ELF-1 (cell line): ENCODE measurements at regions not wholly inside any gene's neighbourhood (a gene's known extent, or its start where the extent isn't known, plus 50 kb on each side); places are given as distances from the start of the nearest gene placed in this dataset.
A peak's percentile ranks its signal among the peaks of the same experiment; 100 is the strongest.

Experiments
- DNase-seq: peaks from one replicate; pipeline ENCODE4 v3.0.0-alpha.2; 2016; ENCODE audit warnings: low read depth, low spot score

DNA sequence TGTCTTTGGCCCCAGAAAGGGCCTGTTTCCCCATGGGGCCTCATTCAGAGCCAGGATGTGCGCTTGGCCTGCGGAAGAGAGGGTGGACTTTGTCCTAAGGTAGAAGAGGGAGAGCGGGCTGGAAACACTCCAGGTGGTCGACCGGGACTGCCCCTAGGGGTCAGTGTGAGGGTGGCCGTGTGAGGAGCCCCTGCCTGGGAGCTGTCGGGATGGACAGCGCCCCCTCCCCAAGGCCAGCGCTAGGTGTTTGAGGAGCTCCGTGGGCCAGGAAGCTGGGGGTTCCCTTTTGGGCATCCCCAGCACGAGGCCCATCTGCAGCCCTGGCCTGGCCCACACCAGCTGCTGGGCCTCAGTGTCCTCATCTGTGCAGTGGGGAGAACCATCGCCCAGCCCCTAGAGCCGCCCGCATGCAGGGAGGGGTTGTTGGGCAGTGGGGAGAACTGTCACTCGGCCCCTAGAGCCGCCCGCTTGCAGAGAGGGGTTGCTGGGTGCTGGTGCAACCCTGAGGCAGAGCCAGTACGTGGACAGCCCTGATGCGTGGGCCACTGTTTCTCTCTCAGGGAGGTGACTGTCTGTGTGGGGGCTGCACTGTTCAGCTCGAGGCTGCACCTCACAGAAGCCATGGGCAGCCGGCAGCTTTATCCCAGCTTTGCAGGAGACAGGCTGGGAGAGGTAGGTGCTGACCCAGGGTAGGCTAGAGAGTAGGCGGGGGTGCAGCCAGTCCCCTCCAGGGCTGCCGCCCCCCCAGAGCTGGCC is 1319.9 kb downstream of the BRD1 start:
- no peak for DNase-seq

DNA sequence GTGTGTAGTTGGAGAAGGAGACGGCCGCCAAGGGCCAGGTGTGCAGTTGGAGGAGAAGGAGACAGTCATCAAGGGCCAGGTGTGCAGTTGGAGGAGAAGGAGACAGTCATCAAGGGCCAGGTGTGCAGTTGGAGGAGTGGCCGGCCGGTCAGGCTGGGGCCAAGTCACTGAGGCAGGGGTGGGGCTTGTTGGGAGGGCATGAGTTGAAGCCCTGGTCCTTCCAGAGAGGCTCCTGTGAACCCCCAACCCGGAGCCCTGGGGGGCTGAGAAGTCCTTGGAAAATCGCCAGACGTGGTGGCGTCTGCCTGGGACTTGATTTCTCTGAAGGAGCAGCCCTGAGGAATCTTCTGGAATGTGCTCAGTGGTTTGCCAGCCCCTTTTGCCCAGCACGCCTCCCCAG is 1320.5 kb downstream of the BRD1 start:
- DNase-seq, result no peak

DNA sequence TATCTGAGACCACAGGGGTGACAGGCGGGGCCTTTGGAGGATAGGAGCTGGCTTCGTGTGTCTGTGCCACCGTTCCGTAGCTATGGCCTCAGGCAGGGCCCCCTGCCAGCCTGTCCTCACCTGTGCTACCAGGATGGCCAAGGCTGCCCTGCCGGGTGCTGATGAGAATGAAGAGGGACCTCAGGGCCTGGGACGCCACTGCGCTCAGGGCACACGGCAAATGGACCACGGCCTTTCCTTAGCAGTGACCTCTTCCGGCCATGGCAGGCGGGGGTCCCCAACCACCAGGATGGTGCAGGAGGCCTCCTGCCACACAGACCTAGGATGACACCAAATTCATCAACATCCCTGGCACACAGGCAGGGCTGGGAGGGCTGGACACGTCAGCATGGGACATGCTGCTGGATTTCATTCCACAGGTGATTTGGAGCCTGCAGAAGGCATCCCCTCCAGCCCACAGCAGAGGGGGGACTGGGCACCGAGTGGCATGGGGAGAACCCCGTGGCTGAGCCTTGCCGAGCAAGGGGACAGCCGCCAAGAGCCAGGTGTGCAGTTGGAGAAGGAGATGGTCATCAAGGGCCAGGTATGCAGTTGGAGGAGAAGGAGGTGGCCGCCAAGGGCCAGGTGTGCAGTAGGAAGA is 1321.0 kb downstream of the BRD1 start:
- no peak for DNase-seq

DNA sequence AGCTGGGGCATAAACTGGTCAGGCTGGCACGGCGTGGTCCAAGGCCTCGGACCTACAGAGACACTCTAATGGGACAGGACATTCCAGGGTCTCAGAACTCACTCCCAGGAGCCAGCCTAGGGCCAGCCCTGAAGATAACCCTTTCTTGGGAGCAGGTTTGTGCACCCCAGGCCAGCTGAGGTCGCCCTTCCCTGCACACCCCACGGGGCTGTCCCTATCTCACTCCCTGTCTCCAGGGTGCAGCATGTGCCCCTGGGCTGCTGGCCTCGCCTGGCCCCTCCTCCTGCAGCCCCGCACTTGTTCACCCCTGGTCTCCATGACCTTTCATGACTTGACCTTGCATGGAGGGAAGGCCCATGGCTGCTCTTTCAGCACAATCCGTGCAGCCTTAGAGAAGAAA is 1321.8 kb downstream of the BRD1 start:
- no peak for DNase-seq

DNA sequence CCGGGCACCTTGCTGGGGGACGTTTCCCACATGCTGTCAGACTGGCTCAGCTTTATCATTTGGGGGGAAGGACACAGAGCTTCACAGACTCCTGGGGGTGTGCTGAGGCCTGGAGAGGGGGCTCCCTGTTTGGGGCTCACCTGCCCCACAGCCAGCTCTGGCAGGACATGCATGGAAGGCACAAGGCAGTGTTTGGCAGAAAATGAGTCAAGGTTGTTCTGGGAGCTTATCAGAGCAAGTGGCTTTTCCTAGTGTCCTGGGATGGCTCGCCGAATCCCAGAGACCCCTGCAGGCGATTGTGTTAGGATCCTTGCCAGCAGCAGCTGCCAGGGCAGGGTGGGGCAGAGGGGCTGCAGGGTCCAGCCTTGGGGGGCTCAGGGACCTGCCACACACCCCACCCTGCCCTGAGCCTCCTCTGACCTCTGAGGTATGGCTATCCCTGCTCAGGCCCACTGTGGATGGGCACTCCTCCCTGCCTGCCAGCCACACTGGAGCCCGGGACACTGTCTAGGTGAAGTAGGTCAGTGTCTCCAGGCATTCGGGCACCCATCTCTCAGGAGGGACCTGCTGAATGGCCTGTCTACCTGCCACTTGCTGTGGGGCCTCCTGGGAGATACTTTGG is 1323.0 kb downstream of the BRD1 start:
- DNase-seq, result no peak

DNA sequence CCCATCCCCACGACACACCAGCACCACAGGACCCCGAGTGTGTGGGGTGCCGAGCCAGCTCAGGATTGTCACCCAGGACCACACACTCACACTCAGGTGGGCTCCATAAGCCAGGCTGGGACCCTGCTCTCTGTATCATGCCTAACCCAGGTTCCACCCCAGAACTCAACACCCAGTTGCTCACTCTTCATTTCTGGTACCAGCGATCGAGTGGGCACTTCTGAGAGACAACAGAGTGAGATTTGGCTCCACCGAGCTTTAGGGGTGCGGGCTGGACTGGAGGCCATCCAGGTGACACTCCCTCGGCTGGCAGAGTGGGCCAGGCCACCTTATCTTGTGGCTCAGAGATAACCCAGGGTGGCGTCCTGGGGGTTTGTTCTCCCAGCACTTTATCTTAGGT is 1323.8 kb downstream of the BRD1 start:
- DNase-seq, result no peak

DNA sequence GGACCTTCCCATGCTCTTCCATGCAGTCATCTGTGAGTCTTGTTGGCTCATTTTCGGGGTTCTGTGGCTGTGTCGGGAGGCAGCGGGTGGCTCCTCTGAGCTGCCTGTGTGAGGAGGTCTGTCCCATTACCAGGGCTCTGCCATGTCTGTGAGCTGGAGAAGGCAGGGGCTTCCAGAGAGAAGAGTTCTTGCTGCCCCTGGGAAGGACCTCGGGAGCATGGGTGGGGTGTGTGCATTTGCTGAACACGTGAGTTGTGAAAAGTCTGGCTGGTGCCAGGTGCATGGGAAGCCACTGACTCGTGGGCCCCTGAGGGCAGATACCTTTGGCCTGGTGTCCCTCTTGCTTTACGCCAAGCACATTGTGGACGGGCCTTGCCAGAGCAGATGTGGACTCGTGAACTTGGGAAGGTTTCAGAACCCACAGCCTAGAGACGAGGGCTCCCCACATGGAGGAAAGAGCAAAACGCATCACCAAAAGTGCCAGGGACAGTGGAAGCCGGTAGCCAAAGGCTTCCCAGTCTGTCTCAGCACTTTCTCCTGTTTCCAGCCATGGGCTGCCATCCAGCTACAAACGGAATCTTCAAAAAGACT is 1324.5 kb downstream of the BRD1 start:
- DNase-seq, result no peak

DNA sequence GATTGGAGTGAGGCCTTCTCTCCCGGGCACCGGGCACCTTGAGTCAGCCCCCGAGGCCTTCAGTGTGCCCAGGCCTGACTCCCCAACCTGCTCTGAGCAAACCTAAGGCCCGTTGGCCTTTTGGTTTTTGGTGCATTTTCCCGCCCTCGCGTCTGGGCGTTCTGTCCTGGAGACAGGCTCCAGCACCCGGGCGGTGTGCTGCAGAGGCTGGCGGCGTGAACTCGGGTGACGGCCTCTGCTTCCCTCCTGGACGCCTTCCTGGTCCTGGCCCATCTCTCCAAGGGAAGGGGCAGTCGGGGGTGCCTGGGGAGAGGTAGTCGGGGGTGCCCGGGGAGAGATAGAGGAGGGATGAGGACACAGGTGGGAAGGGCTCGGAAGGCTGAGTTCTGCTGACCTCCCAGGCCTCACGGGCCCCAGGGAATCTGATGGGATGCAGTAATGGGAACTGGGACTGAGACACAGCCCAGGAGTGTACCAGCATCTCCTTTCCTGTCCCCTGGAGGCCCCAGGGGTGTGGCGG is 1326.4 kb downstream of the BRD1 start:
- no peak for DNase-seq

DNA sequence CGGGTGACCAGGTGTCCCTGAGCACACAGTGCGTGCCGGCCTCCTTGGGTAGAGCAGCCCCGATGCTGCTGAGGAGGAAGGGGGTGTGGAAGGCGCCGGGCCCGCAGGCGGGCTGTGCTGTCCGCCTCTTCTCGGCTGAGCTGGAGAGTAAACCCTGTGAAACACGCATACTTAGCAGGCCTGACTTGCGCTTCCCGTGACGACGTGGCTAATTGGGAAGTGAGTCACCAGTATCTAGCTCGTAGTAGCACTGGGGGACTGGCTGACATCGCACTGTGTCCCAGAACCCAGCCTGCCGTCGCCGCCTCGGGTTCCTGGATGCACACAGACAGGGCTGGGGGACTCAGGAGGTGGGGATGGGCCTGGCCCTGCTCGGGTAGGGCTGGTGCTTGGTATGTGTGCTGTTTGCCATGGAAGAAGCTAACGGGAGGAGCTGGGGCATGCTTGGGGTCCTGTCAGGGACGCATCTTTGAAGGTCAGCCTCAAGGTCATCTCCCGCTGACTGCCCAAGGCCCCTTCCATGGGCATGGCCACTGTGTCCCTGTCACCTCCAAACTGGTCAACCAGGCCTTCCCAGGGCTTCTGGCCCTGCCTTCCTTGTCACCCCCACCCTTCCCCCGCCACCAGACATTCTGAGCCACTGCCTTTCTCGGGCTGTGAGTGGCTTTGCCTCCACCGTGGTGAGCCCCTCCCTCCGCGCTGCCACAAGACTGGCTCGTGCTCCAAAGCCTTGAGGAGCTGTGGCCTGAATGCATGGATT is 1327.0 kb downstream of the BRD1 start:
- peak; percentile 82 for DNase-seq

DNA sequence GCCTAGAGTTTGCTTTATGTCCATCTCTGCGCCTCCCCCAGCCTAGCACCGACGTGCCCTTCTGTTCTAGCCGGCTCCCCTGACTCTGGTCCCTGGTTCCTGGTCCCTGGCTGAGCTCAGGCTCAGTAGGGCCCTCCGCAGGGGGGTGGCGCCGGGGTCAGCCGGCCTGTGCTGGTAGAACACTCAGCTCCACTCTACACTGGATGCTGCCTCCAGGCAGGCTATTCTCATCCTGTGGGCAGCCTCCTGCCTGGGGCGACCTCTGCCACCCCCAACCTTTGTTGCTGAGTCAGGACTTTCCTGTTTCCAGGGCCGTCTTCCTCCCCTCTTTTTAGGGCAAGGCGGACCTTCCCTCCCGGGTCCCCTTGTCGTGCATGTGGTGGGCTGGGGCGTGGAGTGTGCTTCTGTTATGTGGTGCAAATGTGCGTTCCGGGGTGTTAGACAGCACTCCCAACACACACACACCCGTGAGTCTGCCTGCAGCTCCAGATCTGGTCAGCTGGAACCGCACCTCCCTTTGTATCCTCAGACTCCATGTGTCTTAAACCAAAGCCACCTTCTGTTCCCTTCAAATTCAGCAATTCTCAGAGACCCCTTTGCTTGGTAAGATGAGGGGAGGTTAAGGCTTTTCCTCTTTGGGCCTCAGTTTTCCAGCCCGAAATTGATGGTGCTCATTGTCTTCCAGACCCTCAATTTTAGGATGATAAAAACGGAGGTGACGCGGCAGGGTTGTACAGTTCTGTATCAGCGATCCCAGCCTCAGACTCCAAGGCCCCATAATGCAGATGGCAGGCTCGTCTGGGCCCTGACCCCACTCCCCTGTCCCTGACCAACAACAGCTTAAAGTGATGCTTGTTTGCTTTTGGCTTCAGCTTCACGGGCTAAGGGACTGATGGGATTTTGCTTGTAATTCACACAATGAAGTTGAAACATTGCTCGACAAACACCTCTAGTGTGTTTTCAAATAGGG is 1327.9 kb downstream of the BRD1 start:
- peak; percentile 40 for DNase-seq

DNA sequence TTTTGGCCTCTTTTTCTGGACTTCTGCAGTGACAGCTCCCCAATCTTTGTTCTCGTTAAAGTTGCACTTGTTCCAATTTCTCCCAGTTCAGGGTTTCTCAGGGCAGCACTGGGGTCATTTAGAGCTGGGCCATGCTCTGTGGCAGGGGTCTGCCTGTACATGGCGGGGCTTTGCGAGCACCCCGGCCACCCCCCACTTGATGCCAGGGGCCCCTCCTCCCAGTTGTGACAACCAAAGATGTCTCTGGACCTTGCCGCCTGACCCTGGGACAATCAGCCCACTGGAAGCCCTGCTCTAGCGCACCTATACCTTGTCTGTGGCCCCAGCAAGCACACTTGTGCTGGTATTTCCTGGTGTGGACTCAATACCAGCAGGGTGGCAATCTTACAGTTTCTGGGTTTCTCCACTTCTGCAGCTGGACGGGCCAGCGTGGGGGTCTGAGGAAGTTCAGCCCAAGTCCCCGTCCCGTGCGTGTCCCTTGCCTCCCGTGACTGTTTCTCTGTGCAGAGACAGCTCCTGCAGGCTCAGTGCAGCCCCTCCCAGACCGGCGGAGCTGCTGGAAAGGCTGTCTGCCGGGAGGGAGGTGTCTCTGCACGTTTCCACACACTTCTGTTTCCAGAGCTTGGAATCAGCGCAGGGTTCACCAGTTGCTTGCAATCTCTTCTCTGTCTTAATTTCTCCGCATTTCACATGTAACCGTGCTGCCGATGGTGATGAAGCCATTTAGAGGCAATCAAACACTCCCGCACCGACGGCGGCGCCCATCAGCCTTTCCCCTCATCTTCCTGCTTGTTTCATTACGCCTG is 1328.9 kb downstream of the BRD1 start:
- DNase-seq, result no peak

DNA sequence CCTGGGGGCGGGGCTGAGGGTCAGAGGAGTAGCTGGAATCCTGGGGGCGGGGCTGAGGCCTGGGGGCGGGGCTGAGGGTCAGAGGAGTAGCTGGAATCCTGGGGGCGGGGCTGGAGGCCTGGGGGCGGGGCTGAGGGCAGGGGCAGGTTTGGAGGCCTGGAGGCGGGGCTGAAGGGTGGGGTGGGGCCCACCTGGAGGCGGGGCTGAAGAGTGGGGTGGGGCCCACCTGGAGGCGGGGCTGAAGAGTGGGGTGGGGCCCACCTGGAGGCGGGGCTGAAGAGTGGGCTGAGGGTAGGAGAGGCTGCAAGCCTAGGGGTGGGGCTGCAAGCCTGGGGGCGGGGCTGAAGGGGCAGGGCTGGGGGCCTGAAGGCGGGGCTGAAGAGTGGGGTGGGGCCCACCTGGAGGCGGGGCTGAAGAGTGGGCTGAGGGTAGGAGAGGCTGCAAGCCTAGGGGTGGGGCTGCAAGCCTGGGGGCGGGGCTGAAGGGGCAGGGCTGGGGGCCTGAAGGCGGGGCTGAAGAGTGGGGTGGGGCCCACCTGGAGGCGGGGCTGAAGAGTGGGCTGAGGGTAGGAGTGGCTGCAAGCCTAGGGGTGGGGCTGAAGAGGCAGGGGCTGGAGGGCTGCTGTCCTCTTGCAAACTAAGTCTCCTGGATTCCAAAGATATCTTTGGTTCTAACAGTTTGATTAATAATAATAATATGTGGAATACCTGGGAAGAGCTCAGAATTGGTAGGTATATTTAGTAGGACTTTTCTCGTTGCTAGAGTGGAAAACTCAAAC is 1329.7 kb downstream of the BRD1 start:
- DNase-seq, result peak; percentile 41

DNA sequence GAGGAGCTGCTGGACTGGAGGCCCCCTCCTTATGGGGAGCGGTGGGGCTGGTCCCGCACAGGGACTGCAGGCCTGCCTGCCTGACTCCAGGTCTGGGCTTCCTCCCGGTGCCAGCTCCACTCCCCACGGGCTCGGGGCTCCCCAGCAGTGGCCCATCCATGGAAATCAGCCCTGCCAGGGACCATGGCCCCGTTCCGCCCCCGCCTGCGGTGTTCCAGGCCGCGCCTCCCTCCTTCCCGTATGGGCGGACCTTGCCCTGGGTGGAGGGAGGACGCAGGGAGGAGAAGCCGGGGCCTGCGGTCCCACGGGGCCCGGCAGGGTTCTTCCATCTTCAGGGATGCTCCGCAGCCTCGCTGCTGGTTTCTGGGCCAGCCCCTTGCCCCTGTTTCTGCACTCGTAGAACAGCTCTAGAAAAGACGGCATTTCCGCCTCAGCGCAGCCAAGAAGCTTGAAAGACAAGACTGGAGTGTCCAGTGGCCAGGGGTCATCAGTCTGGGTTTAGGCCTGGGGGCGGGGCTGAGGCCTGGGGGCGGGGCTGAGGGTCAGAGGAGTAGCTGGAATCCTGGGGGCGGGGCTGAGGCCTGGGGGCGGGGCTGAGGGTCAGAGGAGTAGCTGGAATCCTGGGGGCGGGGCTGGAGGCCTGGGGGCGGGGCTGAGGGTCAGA is 1330.6 kb downstream of the BRD1 start:
- peak; percentile 63 for DNase-seq

DNA sequence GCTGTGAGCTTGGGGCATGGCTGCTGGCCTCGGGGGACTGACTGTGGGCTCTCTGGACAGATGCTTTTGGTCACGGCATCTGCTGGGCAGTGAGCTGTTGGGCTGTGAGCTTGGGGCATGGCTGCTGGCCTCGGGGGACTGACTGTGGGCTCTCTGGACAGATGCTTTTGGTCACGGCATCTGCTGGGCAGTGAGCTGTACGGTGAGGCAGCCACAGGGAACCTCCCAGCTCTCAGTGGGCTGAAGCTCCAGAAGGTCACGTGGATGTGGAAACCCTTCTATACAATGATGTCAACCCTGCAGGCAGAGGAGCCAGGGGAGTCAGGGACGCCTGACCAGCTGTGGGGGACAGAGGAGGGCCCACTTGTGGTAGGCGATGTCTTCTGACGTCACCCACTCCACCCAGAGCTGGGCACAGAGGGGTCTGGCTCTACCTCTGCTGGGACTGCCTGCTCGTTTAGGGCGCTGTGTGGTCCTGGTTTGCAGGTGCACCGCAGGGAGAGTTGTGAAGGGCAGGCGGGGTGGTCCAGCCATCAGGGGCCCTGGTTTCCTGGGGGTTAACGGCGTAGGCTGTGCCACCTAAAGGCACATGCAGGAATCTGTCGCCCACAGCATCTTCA is 1331.3 kb downstream of the BRD1 start:
- DNase-seq, result no peak

DNA sequence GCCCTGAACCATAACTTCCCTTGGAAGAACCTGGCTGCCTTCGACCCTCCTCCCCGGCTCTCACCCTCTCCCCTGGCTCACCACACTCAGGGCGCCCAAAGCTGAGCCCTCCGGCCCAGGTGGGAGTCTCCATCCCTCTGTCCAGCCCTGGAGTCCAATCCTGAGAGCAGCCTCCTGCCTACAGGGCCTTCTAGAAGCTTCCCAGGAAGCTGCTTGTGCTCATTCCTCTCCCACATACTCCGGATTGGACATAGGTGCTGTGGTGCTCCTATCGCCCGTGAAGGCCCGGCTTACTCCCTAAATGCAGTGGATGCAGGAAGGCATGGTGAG is 1332.0 kb downstream of the BRD1 start:
- DNase-seq, result no peak

DNA sequence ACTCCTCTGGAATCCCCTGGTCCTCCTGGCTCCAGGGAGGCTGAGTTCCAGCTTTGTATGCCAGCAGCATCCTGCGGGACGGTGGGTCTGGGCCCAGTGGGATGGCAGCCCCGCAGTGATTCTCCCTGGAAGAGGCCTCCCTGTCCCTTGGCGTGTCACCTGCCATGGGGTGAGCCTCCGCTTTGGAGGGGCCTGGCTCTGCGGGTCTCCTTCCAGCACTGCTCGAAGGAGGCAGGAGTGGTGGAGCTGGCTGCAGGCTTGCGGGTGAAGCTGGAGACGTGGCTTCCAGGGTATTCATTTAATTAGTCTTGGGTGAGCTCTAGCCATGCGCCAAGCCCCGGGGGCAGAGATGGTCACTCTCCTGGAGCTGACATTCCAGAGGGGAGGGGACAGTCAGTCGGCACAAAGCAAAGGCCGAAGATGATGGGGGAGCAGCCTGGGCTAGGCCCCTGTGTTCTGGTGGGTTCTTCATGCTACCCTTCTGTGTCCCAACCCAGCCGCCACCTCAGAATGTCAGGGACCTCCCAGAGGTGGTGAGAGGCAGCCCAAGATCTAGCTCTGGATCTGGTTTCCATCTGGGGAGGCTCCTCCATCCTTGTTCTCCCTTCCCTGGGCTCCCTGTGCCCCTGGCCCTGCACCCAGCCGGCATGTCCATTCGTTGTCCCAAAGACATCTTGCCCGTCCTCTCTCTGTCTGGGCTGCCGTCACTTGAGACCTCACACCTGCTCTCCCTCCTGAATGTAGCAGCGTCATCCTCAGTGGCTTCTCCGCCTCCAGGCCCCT is 1332.5 kb downstream of the BRD1 start:
- DNase-seq, result peak; percentile 87

DNA sequence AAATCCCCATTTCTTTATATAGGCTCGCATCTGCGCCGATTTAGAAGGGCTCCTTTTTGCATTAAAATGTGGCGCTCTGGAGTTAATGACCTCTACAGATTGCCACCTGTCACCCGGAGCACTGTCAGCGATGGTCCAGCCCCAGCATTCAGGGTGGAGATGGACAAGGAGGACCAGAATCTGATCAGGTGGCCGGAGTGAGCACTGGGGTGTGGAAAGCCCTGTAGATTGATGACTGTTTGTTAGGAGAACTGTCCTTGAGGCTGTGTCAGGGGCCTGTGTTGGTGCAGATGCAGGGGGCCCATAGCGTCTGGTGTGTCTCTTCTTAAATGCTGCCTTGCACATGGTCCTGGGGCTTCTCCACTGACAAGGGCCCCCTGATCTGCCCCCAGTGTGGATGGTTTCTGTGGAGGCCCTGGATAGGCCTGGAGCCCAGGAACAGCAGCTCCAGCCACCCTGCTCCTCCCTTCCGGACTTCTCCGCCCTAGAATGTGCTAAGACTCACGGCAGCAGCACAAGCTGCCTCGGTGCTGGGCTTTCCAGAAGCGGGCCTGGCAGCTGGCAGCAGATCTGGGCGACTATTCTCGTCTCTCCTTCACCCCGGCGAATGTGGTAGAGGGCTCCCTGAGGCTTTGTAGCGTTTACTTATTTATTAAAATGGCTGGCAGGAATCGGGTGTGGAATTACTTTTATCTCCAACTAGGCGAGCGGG is 1333.3 kb downstream of the BRD1 start:
- no peak for DNase-seq
